NCI-H128 (cell line): ENCODE measurements at regions not wholly inside any gene's neighbourhood (a gene's known extent, or its start where the extent isn't known, plus 50 kb on each side); places are given as distances from the start of the nearest gene placed in this dataset.

Source experiments
- DNase-seq: peaks from one replicate; lab custom pipeline; 2025; ENCODE audit not compliant: unreplicated experiment; lab: John Stamatoyannopoulos, UW

DNA sequence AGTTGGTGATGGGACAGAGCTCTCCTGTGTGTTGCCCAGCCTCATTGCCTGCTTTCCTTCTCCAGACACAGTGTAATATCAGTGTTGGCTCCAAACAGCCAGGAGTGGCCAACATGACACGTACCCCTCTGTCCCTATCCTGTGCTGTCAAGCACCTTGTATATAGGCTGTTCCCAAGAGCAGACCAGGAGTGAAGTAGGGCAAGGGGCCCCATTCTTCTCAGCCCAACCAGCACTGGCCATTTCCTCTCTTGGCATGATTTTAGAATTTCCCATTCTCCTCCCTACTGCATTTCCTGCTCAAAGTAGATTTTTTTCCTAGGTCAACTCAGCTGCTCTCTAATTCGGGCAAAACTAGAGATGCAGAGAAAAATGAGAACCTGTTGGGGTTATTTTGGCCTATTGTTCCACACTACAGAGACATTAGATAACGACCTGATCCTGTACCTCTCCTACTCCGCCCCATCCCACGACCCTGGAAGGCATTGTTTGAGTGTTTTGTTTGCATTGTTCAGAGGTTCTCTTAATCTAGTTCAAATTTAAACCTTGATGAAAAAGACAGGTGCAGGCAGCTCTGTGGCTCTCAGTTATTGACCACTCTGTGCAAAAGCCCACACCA lies 95.6 kb downstream of the RASSF10 start:
- peak; percentile 31 for DNase-seq

GRCh38 chr11:13105237-13105844 lies 96.2 kb downstream of the RASSF10 start:
- DNase-seq, result peak; percentile 54

DNA sequence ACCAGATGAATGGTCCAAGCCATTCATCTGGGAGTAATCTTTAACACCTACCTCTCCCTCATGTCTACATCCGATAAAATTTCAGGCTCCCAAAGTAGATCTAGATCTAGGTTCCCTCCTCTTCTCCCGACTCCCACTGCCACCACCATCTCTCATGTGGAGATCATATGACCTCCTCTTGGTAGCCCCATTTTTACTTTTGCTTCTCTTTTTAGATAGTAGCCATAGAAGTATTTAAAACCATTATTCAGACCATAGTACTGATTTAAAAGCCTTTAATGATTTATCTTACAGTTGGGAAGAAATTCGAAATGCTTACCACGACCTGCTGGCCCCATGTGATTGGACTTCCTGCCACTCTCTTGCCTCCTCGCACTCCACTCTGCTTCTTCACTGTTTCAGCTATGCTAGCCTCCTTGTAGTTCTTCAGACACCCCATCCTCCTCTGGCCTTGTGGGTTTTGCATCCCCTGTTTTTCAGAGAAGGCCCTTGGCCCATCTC lies 98.5 kb downstream of the RASSF10 start:
- DNase-seq, result no peak

DNA sequence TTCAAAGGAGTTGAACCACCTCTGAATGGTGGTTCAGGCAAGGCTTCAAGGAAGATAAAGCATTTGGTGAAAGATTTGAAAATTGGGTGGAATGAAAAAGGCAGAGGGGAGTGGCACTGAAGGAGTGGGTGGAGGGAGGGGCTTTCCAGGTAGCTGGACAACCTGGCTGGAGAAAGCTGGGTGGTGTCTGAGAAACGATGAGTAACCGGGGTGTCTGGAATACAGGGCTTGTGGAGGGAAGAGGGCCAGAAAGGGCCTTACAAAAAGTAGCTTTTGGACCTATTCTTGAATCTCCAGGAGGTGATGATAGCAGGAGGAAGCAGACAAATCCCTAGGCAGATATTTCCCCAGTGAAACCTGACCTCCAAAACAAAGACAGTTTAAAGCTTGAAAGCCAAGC lies 99.3 kb downstream of the RASSF10 start:
- no peak for DNase-seq

DNA sequence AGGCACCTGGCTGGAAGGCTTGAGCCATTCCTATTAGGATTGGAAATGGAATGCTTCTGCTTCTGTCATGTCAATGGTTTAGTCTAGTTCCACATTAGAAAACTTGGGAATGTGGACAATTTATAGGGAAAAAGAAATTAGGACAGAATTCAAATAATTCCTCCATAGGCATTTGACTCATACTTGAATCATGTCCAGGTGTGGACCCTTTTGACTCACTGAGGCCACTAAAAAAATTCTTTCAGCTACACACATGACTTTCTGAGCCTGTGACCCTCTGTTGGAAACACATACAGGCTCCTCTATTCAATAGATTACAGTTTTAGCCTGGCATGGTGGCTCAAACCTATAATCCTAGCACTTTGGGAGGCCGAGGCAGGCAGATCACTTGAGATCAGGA lies 100.5 kb downstream of the RASSF10 start:
- no peak for DNase-seq

DNA sequence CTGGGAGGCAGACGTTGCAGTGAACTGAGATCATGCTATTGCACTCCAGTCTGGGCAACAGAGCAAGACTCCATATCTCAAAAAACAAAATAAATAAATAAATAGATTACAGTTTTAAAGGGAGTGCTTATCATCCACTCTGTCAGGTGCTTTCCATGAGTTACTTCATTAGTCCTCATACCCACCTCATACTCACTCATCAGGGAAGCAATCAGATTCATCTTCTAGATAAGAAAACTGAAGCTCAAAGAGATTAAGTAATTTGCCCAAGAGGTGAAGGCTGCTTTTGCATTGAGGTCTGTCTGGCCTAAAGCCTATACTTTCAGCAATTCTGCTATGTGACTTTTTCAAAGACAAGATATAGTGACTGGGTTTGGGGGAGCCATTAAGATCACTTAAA lies 101.0 kb downstream of the RASSF10 start:
- no peak for DNase-seq

- no peak for DNase-seq
Measured at GRCh38 chr11:13110929-13111812, 102.1 kb downstream of the RASSF10 start.

- DNase-seq, result no peak
Measured at GRCh38 chr11:13111813-13112130, 102.7 kb downstream of the RASSF10 start.

- peak; percentile 59 for DNase-seq
Measured at GRCh38 chr11:13114566-13115379, 105.7 kb downstream of the RASSF10 start.

GRCh38 chr11:13115380-13115675 lies 106.2 kb downstream of the RASSF10 start:
- no peak for DNase-seq

- no peak for DNase-seq
Measured at GRCh38 chr11:13116491-13116890, 107.4 kb downstream of the RASSF10 start.

- DNase-seq, result no peak
Measured at GRCh38 chr11:13117344-13117743, 108.2 kb downstream of the RASSF10 start.

- DNase-seq, result no peak
Measured at GRCh38 chr11:13118194-13118593, 109.1 kb downstream of the RASSF10 start.

- no peak for DNase-seq
Measured at GRCh38 chr11:13118650-13119049, 109.5 kb downstream of the RASSF10 start.

DNA sequence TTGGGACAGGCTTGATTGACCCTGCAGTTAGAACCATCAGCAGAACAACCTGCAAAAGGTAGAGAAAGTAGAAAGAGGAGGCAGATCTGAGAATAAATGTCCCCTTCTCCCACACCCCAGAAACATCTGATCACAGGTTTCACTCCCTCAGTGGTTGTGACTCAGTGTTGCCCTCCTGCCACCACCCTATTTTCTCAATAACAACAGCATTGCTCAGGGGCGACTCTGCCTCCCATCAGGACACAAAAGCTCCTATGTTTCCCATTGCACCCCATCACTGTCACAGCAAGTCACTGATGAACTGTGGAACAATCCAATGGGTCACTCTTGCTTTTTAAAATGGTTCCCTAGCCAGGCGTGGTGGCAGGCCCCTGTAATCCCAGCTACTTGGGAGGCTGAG lies 110.2 kb downstream of the RASSF10 start:
- DNase-seq, result no peak

DNA sequence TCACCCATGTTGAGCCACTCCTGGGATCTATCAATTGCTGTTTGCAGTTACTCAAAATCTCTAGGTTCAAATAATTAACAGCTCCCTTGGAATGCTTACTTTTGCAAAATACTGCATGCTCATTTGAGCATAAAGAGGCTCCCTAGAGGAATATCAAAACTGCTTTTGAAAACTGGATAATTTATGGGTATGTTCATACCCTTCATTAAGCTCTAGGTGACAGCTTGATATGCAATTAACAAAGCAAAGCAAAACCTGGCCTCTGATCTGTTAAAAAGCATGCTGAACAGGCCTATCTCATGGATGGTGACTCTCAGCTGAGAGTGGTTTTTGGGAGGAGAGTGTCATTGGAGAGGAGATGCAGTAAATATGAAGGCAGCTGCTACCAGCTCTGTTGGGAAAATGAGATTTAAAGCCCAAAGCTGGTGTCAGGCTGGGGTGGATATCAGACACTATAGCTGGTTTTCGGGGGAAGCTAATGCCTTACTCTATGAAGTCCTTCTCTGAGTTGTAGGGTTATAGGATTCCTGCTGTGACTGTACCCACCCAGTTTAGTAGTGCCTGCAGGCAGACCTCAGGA lies 110.9 kb downstream of the RASSF10 start:
- DNase-seq, result peak; percentile 16

DNA sequence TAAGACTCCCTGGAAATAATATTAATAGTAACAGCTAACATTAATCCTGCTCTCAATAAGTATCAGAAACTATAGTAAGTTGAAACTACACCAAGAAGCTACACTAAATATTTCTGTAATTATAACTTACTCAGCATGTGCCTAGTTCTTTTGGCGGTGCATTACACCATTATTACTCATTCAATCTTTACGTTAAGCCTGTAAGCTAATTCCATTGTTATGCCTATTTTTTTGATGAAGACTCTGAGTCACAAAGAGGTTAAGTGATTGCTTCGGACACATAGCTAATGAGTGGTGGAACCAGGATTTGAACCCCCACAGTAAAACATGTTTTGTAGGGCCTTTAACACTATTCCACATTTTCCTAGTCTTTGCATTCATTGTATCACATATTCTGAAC lies 111.6 kb downstream of the RASSF10 start:
- no peak for DNase-seq

- DNase-seq, result peak; percentile 64
Measured at GRCh38 chr11:13126430-13126829, 117.3 kb downstream of the RASSF10 start.

DNA sequence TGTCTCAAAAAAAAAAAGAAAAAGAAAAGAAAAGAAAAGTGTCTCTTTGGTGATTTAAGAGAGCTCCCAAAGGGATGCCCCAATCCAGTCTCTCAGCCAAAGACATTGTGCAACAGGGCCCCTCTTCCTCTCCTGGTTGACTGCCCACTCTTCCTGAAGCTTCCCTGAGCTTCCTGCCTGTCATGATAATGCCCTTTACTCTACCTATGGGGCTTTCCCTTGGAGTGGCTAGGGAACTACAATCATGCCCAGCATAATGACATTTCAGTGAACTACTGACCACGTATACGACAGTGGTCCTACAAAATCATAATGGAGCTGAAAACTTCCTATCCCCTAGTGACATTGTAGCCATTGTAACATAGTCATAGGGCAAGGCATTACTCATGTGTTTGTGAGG lies 118.0 kb downstream of the RASSF10 start:
- no peak for DNase-seq

DNA sequence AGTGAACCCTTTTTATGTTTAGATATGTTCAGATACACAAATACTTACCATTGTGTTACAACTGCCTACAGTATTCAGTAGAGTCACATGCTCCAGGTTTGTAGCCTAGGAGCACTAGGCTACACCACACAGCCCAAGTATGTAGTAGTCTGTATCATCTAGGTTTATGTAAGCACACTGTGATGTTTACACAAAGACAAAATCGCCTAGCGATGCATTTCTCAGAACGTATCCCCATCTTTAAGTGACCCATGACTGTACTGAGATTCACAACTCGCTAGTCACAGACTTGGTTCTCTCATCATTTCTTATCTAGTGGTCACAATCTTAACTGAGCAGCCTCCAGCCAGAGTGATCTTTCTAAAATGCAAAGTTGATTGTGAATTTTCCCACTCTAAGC lies 119.2 kb downstream of the RASSF10 start:
- DNase-seq, result no peak

DNA sequence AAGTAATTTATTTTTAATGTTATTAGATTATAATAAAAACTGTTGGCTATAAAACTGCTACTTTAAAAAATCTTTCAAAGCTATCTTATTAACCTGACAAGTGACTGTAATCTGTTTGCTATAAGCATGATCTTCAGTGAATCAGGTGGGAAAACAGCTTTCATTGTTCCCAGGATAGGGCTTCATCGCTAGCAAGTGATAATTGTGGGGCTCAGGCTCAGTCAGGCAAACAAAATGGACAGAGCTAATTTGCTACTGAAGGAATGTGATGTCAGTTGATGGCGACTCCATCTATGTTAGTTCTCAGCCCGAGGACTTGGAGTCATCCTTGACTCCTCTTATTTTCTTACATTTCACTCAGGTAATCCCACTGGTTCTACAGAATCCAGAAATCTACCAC lies 125.0 kb downstream of the RASSF10 start:
- DNase-seq, result no peak
